Astrocyte of the spinal cord (primary cell): ENCODE measurements at regions not wholly inside any gene's neighbourhood (a gene's known extent, or its start where the extent isn't known, plus 50 kb on each side); places are given as distances from the start of the nearest gene placed in this dataset.

ENCODE experiments used
- DNase-seq: peaks from one replicate; pipeline ENCODE4 v3.0.0; 2011; ENCODE audit warnings: low read depth, low spot score
- H3K4me3 ChIP-seq: 2 replicates; pipeline ENCODE4 v1.5.1; 2011; ENCODE audit warnings: low read depth, mild to moderate bottlenecking, low read length, moderate library complexity
- in situ Hi-C: cut with HindIII; loops from 2 replicates; pipeline ENCODE4 v1.10.0; 2017; ENCODE audit warnings: low sequenced_read_pairs
- TF ChIP-seq, protein P1 (sequence below): IDR thresholded peaks from 2 replicates; pipeline ENCODE4 v1.5.1; 2012; ENCODE audit warnings: low read depth, mild to moderate bottlenecking, low read length, inconsistent platforms

DNA sequence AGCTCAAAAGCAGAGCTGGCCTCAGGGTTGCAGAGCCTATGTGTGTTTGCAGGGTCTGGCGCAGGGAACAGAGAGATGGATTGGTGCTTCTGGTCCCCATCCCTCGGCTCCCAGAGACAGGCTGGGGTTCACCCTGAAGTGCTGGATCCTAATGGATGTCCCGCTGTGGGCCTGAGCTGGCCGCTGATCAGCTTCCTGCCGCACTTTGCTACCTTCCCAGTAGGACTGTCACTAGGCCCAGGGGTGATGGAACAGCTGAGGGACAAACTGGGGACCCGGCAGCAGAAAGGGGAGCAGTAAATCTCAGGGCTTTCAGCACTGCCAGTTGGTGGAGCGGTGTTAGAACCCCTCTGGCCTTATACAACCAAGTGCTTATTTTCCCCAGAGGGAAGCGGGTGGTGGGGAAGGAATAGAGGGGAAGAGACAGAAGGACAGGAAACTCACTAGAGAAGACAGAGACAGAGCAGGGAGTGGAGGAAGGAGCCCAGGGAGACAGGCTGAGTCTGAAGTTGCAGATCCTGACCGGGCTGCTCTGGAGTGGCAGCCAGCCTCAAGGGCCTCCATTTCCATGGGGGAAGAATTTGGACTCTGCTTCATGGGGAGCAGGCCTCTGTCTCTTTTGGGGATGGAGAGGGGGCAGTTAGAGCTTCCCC is 78.6 kb downstream of the MRM1 start:
- DNase-seq: no peak
- in situ Hi-C loops: no loop called here
- TF ChIP-seq, protein P1, sequence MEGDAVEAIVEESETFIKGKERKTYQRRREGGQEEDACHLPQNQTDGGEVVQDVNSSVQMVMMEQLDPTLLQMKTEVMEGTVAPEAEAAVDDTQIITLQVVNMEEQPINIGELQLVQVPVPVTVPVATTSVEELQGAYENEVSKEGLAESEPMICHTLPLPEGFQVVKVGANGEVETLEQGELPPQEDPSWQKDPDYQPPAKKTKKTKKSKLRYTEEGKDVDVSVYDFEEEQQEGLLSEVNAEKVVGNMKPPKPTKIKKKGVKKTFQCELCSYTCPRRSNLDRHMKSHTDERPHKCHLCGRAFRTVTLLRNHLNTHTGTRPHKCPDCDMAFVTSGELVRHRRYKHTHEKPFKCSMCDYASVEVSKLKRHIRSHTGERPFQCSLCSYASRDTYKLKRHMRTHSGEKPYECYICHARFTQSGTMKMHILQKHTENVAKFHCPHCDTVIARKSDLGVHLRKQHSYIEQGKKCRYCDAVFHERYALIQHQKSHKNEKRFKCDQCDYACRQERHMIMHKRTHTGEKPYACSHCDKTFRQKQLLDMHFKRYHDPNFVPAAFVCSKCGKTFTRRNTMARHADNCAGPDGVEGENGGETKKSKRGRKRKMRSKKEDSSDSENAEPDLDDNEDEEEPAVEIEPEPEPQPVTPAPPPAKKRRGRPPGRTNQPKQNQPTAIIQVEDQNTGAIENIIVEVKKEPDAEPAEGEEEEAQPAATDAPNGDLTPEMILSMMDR: no peak
- no peak overlapping the region for H3K4me3 ChIP-seq

DNA sequence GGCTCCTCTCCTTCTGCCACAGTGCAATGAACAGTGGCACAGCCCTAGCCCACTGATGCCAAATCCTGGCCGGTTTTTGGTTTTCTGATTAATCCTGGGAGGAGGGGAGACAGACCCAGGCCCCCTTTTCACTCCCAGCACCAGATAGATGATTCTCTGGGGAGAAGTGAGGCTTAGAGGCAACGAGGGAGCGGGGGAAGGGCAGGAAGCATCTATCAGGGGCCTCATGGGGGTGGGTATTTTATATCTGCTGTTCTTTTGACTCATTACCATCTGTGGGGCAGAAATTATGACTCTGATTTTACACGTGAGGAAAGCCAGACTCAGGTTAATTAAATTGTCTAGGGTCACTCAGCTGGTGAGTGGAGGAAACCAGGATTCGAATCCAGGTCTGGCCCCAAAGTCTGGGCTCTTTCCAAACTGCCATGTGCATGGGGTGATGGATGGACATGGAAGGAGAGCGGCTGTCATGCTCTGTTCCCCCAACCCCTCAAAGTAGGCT is 79.4 kb downstream of the MRM1 start:
- DNase-seq: no peak
- in situ Hi-C loops: no loop called here
- TF ChIP-seq, protein P1: no peak
- H3K4me3 ChIP-seq: no peak overlapping the region

DNA sequence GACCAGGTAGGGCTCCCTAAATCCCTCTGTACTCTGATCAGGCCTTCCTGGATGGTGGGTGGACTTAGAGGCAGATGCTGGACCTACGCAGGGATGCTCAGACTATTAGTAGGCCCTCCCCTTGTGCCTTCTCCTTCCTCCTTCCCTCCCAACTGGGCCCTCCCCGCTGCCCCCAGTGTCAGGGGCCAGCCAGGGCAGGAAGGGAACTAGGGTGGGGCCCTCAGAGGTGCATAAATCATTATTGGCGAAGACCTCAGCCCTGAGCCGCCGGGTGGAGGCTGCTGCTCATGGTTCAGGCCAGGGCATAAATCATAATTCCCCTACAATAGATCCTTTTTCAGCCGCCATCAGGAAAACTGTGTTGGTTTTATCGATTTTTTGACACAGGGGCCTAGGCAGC is 81.4 kb downstream of the MRM1 start:
- H3K4me3 ChIP-seq: no peak overlapping the region
- TF ChIP-seq, protein P1: no peak
- DNase-seq: no peak
- in situ Hi-C loops: no loop called here

DNA sequence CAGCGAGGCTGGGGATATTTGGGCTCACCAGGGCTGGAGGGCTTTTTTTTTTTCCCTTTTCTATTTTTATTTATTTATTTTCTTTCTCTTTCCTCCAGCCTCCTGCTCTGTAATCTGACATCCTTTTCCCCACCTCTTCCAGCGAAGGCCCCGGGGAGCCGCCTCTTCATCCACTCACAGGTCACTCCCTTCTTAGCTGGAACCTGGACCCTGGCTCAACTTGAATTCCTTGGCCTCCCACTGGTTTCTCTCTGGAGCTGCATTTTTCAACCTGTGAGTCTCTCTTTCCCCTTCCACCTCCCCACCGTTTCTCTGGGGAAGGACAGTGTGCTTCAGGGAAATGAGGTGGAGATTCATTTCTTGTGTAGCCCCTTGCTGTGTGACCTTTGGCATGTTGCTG is 82.0 kb downstream of the MRM1 start:
- TF ChIP-seq, protein P1: no peak
- in situ Hi-C loops: no loop called here
- no peak for DNase-seq
- no peak overlapping the region for H3K4me3 ChIP-seq

DNA sequence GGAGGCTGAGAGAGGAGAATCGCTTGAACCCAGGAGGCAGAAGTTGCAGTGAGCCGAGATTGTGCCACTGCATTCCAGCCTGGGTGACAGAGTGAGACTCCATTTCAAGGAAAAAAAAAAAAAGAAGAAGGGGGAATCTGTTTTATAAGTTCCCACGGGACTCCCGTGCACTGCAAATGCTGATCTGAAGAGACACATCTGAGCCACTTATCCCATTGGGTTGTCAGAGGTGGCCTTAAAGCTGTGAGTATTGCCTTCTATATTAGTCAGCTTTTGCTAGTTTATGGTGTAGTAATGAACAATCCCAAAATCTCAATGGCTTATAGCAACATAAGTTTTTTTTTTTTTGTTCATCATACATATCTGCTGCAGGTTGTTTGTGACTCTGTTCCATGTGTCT is 82.8 kb downstream of the MRM1 start:
- TF ChIP-seq, protein P1: no peak
- no peak for DNase-seq
- in situ Hi-C loops: no loop called here
- no peak overlapping the region for H3K4me3 ChIP-seq

DNA sequence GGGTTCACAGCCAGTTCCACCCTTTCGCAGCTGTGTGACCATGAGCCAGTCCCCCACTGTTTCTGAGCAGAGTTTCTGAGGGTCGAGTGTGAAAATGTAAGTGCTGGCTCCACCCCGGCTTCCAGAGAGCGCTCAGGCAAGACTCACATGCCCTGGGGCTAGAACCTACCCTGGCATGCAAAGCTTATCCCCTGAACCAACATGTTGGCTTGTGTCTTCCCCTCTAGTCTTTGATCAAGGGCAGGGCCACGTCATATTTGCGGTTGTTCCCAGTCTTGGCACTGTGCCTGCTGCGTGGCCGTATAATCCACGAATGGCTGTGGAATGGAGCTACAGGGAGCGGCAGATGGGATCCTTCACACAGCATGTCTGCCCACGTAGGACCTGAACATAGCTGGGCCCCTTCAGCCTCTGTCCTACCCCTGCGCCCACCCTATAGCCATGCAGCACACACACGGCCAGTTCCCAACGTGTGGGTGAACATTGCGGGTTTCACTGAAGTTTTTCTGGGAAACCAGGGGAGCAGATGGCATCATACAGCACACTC is 84.8 kb downstream of the MRM1 start:
- no peak overlapping the region for H3K4me3 ChIP-seq
- in situ Hi-C loops: no loop called here
- DNase-seq: no peak
- TF ChIP-seq, protein P1: no peak
